Inflammatory macrophage treated with lipopolysaccharide for 1 hour (primary cell): ENCODE measurements at regions not wholly inside any gene's neighbourhood (a gene's known extent, or its start where the extent isn't known, plus 50 kb on each side); places are given as distances from the start of the nearest gene placed in this dataset.

Experiments used
- DNase-seq, 2 donors: peaks; one replicate each; pipeline ENCODE4 v3.0.0-alpha.2; 2020 to 2022

- DNase-seq, result peak; percentile 54 to 62
These were observed 80.6 kb upstream of the PAK5 start for GRCh38 chr20:9919271-9920014.

GRCh38 chr20:9918348-9918747 lies 79.5 kb upstream of the PAK5 start:
- no peak for DNase-seq

- DNase-seq, result no peak
These were observed 77.9 kb upstream of the PAK5 start for GRCh38 chr20:9916761-9917160.

- peak; percentile 16 to 81 for DNase-seq
These were observed 74.1 kb upstream of the PAK5 start for GRCh38 chr20:9912858-9913434.

GRCh38 chr20:9912290-9912689 lies 73.4 kb upstream of the PAK5 start:
- DNase-seq, result no peak

GRCh38 chr20:9911519-9911918 lies 72.6 kb upstream of the PAK5 start:
- no peak for DNase-seq

GRCh38 chr20:9909167-9909566 lies 70.3 kb upstream of the PAK5 start:
- DNase-seq, result no peak

GRCh38 chr20:9903048-9903655 lies 64.3 kb upstream of the PAK5 start:
- peak in 1 of 2 donors; percentile 18 for DNase-seq

- peak; percentile 25 to 34 for DNase-seq
These were observed 50.5 kb upstream of the PAK5 start for GRCh38 chr20:9889270-9889981.
